ENCODE measurements at regions not wholly inside any gene's neighbourhood (a gene's known extent, or its start where the extent isn't known, plus 50 kb on each side); places are given as distances from the start of the nearest gene placed in this dataset.
A peak's percentile ranks its signal among the peaks of the same experiment; 100 is the strongest.

- DNase-seq = no peak
Measured at GRCh38 chr2:9772035-9772998, 71.0 kb upstream of the TAF1B start.

GRCh38 chr2:9772999-9773902 is 70.0 kb upstream of the TAF1B start:
- DNase-seq = no peak

GRCh38 chr2:9773903-9774239 is 69.4 kb upstream of the TAF1B start:
- no peak for DNase-seq

- DNase-seq = no peak
Measured at GRCh38 chr2:9774266-9774665, 69.0 kb upstream of the TAF1B start.

- DNase-seq = no peak
Measured at GRCh38 chr2:9775351-9775750, 67.9 kb upstream of the TAF1B start.

- DNase-seq = no peak
Measured at GRCh38 chr2:9775999-9776712, 67.1 kb upstream of the TAF1B start.

- DNase-seq = no peak
Measured at GRCh38 chr2:9777081-9777480, 66.2 kb upstream of the TAF1B start.

- DNase-seq = peak in 3 of 4 experiments; percentile 26 to 64 (median 28)
Measured at GRCh38 chr2:9778012-9778411, 65.3 kb upstream of the TAF1B start.

GRCh38 chr2:9778471-9779316 is 64.6 kb upstream of the TAF1B start:
- peak; percentile 76 to 86 (median 82) for DNase-seq

GRCh38 chr2:9779596-9780264 is 63.5 kb upstream of the TAF1B start:
- peak in 1 of 4 experiments; percentile 16 for DNase-seq

- DNase-seq = peak; percentile 41 to 62 (median 59)
Measured at GRCh38 chr2:9780368-9781130, 62.7 kb upstream of the TAF1B start.

- no peak for DNase-seq
Measured at GRCh38 chr2:9781252-9781651, 62.0 kb upstream of the TAF1B start.

- no peak for DNase-seq
Measured at GRCh38 chr2:9782197-9782719, 61.0 kb upstream of the TAF1B start.

GRCh38 chr2:9789371-9789770 is 53.9 kb upstream of the TAF1B start:
- no peak for DNase-seq

GRCh38 chr2:9790702-9791225 is 52.5 kb upstream of the TAF1B start:
- no peak for DNase-seq

GRCh38 chr2:9791711-9792110 is 51.6 kb upstream of the TAF1B start:
- DNase-seq = no peak

GRCh38 chr2:9793156-9793917 is 49.9 kb upstream of the TAF1B start:
- DNase-seq = no peak
